NCI-H2081 (cell line): ENCODE measurements at regions not wholly inside any gene's neighbourhood (a gene's known extent, or its start where the extent isn't known, plus 50 kb on each side); places are given as distances from the start of the nearest gene placed in this dataset.
A peak's percentile ranks its signal among the peaks of the same experiment; 100 is the strongest.

Source experiments
- DNase-seq, 2 experiments: peaks; one replicate each; lab custom pipeline; 2025; lab: John Stamatoyannopoulos, UW

- no peak for DNase-seq
Observed at GRCh38 chr16:11401161-11402050, 56.1 kb downstream of the RMI2 start.

DNA sequence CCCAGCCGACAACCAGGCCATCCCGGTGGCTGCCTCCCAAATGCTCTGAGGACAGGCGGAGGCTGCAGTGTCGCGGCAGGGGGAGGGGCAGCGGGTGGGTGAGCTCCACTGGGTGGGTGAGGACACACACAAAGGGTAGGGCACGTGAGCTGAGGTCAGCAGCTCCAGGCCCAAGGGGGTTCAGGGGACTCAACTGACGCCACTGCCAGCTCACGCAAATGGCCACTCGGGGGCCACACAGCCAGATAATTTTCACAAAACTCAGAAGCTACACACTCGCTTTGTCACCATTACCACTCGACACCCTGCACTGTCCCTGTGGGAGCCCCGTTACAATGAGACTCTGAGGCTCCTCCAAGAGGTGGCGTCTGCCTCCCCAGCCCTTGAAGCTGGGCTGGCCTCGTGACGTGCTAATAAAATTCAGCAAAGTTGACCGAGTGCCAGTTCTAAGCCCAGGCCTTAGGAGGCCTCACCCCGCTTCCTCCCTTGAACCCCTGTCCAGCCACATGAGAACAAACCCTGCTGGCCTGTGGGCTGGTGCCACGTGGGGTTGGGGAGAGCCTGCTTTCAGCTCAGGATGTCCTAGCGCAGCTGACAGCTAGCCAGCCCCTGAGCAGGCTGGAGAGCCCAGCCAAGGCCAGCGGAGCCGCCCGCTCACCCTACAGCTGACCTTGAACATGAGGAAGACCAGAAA lies 56.9 kb downstream of the RMI2 start:
- no peak for DNase-seq

DNA sequence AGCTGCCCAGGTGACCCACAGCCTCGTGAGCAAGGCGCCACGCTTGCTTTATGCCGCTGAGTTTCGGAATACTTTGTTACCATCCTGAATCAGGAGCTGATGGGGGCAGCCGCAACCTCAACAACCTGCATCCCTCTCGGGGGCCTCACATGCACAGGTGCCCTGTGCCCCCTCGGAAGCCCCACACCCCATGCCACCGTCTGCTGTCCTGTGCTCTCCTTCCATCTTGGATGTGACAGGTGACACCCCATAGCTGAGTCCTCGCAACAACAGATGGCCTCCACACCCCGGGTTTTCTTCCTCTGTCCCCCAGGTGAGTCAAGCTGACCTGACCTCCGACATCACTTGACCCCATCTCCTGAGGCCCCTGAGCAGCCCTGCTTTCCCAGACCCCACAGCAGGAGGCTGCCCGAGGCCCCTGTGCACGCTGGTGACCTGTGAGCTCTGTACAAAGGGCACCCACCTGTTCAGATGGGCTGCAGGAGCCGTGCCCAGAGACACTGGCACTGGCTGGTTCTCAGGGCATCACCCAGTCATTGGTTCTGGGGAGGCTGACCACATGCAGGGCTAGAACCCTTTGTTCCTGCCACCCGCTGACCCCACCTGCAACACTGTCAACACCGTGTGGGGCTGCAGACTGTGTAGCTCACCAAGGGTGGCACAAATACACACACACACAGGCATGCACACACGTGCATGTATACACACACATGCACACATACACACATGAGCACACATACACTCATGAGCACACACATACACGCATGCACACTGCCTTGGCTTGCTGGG lies 57.7 kb downstream of the RMI2 start:
- no peak for DNase-seq

DNA sequence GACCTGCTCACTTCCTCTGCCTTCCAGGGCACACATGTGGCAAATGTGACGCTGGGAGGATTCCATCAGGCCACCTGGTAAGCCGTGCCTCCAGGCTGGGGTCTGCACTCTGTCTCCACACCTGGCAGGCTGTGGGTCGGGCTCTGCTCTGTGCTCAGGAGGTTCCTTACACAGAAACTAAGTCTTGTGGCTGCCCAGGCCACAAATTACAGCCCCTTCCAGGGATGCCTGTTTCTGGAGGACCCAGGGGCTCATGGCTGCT lies 58.2 kb downstream of the RMI2 start:
- DNase-seq, result no peak

GRCh38 chr16:11403920-11404319 lies 58.7 kb downstream of the RMI2 start:
- DNase-seq, result no peak

DNA sequence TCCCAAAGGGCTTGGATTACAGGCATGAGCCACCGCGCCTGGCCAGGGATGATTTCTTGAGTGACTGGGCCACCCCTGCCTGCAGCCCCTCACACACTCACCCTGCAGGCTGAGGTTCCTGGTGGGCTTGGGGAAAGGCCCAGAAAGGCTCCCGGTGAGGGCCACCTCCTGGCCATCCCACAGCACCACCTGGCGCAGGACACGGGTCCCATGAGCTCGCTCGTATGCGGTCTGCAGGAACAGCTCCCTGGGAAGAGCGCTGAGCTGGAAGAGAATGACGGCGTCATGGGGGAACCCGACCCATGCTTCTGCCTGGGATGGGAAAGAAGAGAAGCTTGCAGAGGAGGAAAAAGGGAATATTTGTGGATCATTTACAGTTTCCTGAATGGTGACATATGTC lies 59.3 kb downstream of the RMI2 start:
- DNase-seq, result no peak

GRCh38 chr16:11405331-11406176 lies 60.3 kb downstream of the RMI2 start:
- DNase-seq, result peak in 1 of 2 experiments; percentile 21

DNA sequence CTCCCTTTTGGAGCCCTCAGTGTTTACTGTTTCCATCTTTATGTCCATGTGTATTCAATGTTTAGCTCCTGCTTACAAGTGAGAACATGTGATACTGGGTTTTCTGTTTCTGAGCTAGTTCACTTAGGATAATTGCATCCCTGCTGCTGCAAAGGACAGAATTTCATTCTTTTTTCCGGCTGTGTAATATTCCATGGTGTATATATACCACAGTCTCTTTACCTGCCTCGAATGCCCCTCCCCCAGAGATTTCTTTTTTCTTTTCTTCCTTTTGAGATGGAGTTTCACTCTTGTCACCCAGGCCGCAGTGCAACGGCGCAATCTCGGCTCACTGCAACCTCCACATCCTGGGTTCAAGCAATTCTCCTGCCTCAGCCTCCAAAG lies 60.9 kb downstream of the RMI2 start:
- DNase-seq, result no peak

DNA sequence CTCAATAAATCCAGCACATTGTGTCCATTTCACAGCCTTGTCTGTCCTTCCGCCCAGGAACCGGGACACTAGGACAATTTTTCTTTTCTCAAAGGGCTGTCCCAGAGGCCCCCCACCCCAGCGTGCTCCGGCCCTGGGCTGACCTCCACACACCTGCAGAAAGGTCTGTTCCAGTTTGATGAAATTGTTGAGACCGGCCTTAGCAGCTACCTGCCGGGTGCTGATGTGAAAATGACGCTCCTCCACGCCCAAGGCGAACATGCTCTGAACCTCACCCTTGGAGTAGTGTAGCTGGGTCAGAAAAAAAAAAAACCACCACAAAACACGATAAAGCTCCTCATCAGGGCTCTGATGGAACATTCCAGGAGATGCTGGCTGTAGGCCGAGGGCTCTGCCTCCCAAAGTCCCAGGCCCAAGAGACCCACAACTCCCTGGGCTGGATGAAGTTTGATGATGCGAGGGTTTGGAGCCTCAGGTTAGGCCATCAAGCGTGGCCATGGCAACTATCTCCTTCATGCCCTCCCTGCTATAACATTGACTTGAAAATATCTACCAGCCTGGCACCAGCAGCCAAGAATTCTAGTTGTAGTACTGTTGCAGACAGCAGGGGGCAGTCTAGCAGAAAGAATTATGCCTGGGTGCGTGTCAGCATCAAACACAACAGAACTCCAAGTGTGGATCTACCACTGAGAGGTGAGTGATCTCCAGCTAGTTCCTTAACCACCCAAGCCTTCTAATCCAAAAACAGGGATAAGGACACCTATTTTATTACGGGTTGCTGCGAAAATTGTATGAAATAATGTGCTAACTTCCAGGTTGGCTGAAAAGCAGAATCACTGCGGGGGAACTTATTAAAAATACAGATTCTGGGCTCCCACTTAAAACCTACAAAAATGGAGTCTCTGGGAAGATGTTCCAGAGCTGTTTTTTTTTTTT lies 62.1 kb downstream of the RMI2 start:
- DNase-seq, result peak; percentile 53 to 69

DNA sequence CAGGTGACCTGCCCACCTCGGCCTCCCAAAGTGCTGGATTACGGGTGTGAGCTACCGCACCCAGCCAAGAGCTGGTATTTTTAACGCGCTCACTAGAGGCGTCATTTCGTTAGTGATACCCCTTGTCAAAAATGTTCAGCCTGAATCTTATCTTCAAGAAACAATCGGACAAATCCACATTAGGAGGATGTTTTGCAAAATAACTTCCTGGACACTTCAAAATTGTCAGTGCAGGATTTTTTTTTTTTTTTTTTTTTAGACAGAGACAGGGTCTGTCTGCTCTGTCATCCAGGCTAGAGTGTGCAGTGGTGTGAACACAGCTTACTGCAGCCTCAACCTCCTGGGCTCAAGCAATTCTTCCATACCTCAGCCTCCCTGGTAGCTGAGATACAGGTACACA lies 63.0 kb downstream of the RMI2 start:
- no peak for DNase-seq

DNA sequence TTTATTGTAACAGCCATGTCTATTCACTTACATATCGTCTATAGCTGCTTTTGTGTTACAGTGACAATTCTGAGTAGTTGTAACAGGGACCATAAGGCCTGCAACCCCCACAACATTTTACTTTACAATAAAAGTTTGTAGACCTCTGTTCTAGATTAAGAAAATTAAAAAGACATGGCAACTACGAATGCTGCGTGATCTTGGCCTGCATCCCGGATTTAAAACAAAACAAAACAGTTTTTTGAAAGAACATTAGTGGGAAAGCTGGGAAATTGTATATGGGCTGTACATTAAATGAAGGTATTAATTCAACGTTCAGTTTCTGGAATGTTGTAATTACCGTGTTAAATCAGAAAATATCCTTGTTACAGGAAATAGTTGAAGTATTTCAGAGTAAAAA lies 64.1 kb downstream of the RMI2 start:
- no peak for DNase-seq

DNA sequence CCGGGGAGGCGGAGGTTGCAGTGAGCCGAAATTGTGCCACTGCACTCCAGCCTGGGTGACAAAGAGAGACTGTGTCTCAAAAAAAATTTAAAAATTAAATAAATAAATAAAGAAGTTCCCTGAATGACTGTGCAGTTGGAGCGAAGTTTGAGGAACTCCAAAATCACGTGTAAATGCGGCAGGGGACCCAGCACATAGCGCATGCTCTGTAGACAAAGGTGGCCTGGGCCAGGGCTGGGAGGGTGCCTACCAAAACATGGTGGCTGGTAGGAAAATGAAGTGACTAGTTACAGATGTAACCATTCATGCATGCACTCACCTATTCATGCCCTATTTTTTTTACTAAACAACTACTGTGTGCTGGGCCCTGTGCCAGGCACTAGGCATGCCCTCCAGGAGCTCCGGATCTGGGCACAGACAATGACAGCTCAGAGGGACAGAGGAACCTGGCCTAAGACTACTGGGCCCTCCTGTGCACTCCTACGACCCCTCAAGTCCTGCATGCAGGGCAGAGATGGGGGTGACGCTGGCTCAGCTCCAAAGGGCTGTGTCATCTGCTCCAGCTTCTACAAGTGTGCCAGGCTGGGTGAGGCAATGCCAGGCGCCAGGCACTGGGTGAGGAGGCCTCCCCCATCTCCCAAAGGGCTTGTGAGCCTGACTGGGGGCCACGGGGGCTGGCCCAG lies 65.3 kb downstream of the RMI2 start:
- DNase-seq, result no peak

DNA sequence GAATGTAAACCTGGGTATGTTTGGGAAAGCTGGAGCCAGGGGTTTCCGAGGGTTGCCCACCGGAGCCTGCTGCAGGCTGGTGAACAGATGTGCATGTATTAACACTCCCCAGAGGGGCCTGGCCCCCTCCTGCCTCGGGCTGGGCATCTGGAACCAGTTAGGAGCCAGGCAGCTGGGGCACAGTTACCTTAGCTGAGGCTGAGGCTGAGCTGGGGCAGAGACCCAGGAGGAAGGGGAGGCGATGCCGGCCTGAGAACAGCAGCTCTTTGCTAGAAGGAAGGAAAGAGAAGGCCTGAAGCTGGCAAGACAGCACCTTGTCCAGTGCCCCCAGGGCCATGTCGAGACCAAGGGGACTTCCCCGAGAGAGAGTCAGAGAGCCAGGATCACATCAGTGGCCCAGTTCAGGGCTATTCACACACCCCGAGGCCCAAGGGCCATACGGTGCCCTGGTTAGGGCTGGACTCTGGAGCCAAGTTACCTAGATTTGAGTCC lies 65.8 kb downstream of the RMI2 start:
- DNase-seq, result no peak

- DNase-seq, result no peak
Observed at GRCh38 chr16:11412175-11412904, 67.1 kb downstream of the RMI2 start.

DNA sequence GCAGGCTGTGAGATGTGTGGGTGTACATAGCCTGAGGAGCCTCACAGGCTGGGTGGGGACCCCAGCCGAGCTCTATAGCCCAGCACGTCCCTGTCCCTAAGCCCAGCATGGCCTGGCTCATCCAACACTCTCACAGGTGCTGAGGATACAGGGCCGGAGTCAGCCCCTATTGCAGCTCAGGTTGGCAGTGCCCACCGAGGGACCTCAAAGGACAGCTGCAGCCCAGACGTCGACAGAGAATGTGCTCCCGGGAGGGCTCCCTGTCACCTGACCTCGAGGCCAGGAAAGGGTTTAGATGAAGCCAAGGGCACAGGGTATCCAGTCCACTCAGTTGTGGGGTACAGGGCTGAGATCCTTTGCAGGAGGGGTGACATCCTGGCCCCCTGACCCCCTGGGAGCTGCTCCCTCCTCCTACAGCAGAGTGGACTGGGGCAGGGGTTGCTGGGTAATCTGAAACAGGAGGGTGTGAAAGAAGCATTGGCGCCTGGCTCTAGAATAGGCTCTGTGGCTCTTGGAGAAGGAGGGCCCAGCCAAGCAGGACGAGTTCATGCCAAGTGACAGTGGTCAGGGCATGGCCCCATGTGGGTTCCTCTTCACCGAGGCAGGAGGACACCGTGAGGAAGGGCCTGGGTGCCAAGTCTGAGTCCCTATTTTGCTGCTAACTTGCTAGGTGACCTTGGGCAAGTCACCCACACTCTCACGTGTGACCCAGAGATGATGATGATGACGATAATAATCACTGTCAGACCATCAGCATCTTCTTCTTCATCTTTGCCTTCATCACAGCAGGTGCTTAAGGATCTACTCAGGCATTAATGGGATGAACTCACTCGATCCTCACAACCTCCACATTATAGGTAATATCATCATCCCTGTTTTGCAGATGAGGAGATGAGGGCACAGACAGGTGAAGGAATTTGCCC lies 68.0 kb downstream of the RMI2 start:
- DNase-seq, result no peak

GRCh38 chr16:11413907-11414595 lies 68.8 kb downstream of the RMI2 start:
- DNase-seq, result no peak
